HEK293 (cell line): ENCODE measurements at regions not wholly inside any gene's neighbourhood (a gene's known extent, or its start where the extent isn't known, plus 50 kb on each side); places are given as distances from the start of the nearest gene placed in this dataset.

Experiments used
- CTCF ChIA-PET: fragments of 350-600 bp; formaldehyde crosslinking; extraction: SDS; loops from one replicate; lab custom pipeline; 2021; ENCODE audit warnings: antibody characterized with exemption; lab: Yijun Ruan, JAX
- POLR2A ChIA-PET: fragments of 300-600 bp; formaldehyde crosslinking; extraction: SDS; loops from one replicate; lab custom pipeline; 2020; ENCODE audit warnings: antibody characterized with exemption, inconsistent platforms; lab: Yijun Ruan, JAX
- H3K27ac ChIP-seq: fragments of 200-500 bp; sonication (Bioruptor generic); 2 replicates; pipeline ENCODE4 v1.5.1; 2014; ENCODE audit warnings: low read depth, low read length, control low read depth, inconsistent platforms; ENCODE audit errors: extremely low read depth
- H3K36me3 ChIP-seq, 2 experiments: fragments of 200-500 bp in 1 of 2; sonication (Bioruptor generic) in 1 of 2; 1 replicate in 1 of 2; 2 replicates in 1 of 2; pipeline ENCODE4 v1.5.1; 2014 to 2017; ENCODE audit warnings: inconsistent platforms in 2 of 2, low read length in 2 of 2; ENCODE audit not compliant: control insufficient read depth in 2 of 2, insufficient read depth in 1 of 2
- H3K4me1 ChIP-seq: fragments of 200-500 bp; sonication (Bioruptor generic); 2 replicates; pipeline ENCODE4 v1.5.1; 2014; ENCODE audit warnings: mild to moderate bottlenecking, low read length, inconsistent platforms; ENCODE audit not compliant: control insufficient read depth, insufficient read depth
- H3K4me3 ChIP-seq: 2 replicates; pipeline ENCODE4 v1.5.1; 2011; ENCODE audit warnings: low read depth, mild to moderate bottlenecking, control low read depth, low read length, moderate library complexity
- H3K9me3 ChIP-seq: fragments of 200-500 bp; sonication (Bioruptor generic); 2 replicates; pipeline ENCODE4 v1.5.1; 2014; ENCODE audit warnings: low read depth, low read length, inconsistent platforms; ENCODE audit not compliant: control insufficient read depth, insufficient read depth
- GLI4 ChIP-seq: fragments of 450-650 bp; formaldehyde crosslinking; IDR thresholded peaks from 2 replicates; pipeline ENCODE4 v1.5.1; 2016; ENCODE audit warnings: missing biosample characterization, missing genetic modification characterization
- GLIS1 ChIP-seq: fragments of 450-650 bp; formaldehyde crosslinking; IDR thresholded peaks from 2 replicates; pipeline ENCODE4 v1.5.1; 2016; ENCODE audit warnings: missing biosample characterization, missing genetic modification characterization
- GLIS2 ChIP-seq: fragments of 450-650 bp; formaldehyde crosslinking; IDR thresholded peaks from 2 replicates; pipeline ENCODE4 v1.5.1; 2016; ENCODE audit warnings: missing biosample characterization, missing genetic modification characterization
- HOXA7 ChIP-seq: sonication (generic); formaldehyde crosslinking; IDR thresholded peaks from 2 replicates; pipeline ENCODE4 v1.8.1; 2022; ENCODE audit warnings: missing genetic modification reagents, borderline replicate concordance
- KLF16 ChIP-seq: fragments of 450-650 bp; formaldehyde crosslinking; IDR thresholded peaks from 2 replicates; pipeline ENCODE4 v1.5.1; 2017; ENCODE audit warnings: missing biosample characterization, missing genetic modification characterization
- MZF1 ChIP-seq: fragments of 450-650 bp; formaldehyde crosslinking; IDR thresholded peaks from 2 replicates; pipeline ENCODE4 v1.5.1; 2017; ENCODE audit warnings: missing biosample characterization, missing genetic modification characterization, borderline replicate concordance
- WT1 ChIP-seq: fragments of 450-650 bp; formaldehyde crosslinking; IDR thresholded peaks from 2 replicates; pipeline ENCODE4 v1.5.1; 2016; ENCODE audit warnings: missing biosample characterization, missing genetic modification characterization
- ZBTB20 ChIP-seq: fragments of 450-650 bp; formaldehyde crosslinking; IDR thresholded peaks from 2 replicates; pipeline ENCODE4 v1.5.1; 2016; ENCODE audit warnings: missing biosample characterization, missing genetic modification characterization
- ZBTB8A ChIP-seq: fragments of 450-650 bp; formaldehyde crosslinking; IDR thresholded peaks from 2 replicates; pipeline ENCODE4 v1.5.1; 2016; ENCODE audit warnings: missing biosample characterization, missing genetic modification characterization
- ZIC2 ChIP-seq: fragments of 450-650 bp; formaldehyde crosslinking; IDR thresholded peaks from 2 replicates; pipeline ENCODE4 v1.5.1; 2016; ENCODE audit warnings: missing biosample characterization, missing genetic modification characterization
- ZNF140 ChIP-seq: fragments of 450-650 bp; formaldehyde crosslinking; IDR thresholded peaks from 2 replicates; pipeline ENCODE4 v1.5.1; 2016; ENCODE audit warnings: missing biosample characterization, missing genetic modification characterization
- ZNF335 ChIP-seq: fragments of 450-650 bp; formaldehyde crosslinking; conservative IDR thresholded peaks from 2 replicates; pipeline ENCODE4 v1.5.1; 2016; ENCODE audit warnings: missing biosample characterization, missing genetic modification characterization
- ZNF354C ChIP-seq: fragments of 450-650 bp; formaldehyde crosslinking; IDR thresholded peaks from 2 replicates; pipeline ENCODE4 v1.5.1; 2016; ENCODE audit warnings: missing biosample characterization, missing genetic modification characterization, low read depth, borderline replicate concordance
- ZNF521 ChIP-seq: fragments of 450-650 bp; formaldehyde crosslinking; IDR thresholded peaks from 2 replicates; pipeline ENCODE4 v1.5.1; 2017; ENCODE audit warnings: missing biosample characterization, mild to moderate bottlenecking, missing genetic modification characterization
- ZNF623 ChIP-seq: fragments of 450-650 bp; formaldehyde crosslinking; IDR thresholded peaks from 2 replicates; pipeline ENCODE4 v1.5.1; 2016; ENCODE audit warnings: missing biosample characterization, missing genetic modification characterization
- ZNF654 ChIP-seq: fragments of 450-650 bp; formaldehyde crosslinking; IDR thresholded peaks from 2 replicates; pipeline ENCODE4 v1.5.1; 2016; ENCODE audit warnings: low read depth, missing biosample characterization, missing genetic modification characterization
- ZNF670 ChIP-seq: fragments of 450-650 bp; formaldehyde crosslinking; IDR thresholded peaks from 2 replicates; pipeline ENCODE4 v1.5.1; 2016; ENCODE audit warnings: missing biosample characterization, missing genetic modification characterization, low read depth
- TF ChIP-seq, protein P1 (sequence below): fragments of 450-650 bp; formaldehyde crosslinking; IDR thresholded peaks from 2 replicates; pipeline ENCODE4; 2016; ENCODE audit warnings: missing biosample characterization, missing genetic modification characterization
- TF ChIP-seq, protein P2 (sequence below): fragments of 450-650 bp; formaldehyde crosslinking; IDR thresholded peaks from 2 replicates; pipeline ENCODE4 v1.5.1; 2016; ENCODE audit warnings: missing biosample characterization, missing genetic modification characterization

DNA sequence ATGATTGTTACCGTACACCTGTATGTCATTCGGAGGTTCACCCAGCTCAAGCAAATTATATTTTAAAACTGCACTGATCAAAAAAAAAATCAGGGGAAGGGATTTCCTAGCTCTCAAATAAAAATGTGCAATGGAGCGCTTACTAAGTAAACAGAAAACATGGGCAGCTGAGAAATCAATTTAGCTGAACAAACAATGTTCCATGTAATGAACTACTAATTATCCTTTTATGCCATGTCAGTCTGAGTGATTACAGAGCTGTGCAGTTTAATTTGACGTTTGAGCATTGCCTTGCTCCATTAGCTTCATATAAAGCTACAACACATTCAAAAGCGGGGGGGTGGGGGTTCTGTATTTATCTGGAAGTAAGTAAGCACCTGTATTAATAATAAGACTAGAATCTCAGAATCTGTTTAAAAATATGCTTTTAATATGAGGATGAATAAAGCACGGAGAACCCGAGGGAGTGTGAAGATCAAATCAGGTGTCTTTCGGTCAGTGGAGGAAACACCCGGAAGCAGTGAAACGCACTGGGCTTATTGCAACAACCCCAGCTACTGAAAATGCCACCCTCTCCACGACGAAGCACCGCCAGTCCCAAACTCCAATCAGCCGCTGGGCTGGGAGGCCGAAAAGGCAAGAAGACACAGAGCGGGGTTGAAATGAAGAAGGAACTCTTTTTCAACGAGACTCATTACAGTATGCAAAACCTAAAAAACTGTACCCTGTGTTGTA lies 196.5 kb upstream of the ATP11B start (continued):
- TF ChIP-seq WT1 (tag by site-specific recombination), result peak; percentile 75
- no peak for TF ChIP-seq MZF1 (tag by site-specific recombination)
- no peak for TF ChIP-seq GLIS1 (tag by site-specific recombination)
- no peak for TF ChIP-seq HOXA7 (CRISPR knock-in tag)
- TF ChIP-seq GLI4 (tag by site-specific recombination), result no peak
- TF ChIP-seq KLF16, result no peak
- no peak for TF ChIP-seq ZNF670 (tag by site-specific recombination)

DNA sequence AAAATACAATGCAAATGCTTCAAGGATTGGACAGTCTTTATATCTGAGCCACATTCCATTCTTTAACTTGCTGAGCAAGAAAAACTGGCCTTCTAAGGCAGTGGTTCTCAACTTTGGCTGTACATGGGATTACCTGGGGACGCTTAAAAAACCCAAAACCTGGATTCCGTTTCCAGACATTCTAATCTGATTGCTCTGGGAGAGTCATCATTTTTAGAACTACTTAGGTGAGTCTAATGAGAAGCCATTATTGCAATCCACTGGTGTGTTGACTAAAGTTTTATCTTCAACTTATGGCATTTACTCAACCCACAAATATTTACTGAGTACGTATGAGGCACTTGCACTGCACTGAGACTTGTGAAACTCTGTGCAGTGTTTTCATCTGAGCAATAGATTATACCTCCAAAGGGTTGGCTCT lies 195.7 kb upstream of the ATP11B start:
- TF ChIP-seq ZNF654 (tag by site-specific recombination) (no peak), ZNF335 (tag by site-specific recombination) (no peak), GLIS2 (tag by site-specific recombination) (no peak), ZBTB20 (tag by site-specific recombination) (no peak), KLF16 (no peak), ZNF140 (tag by site-specific recombination) (no peak), ZNF623 (no peak), ZNF521 (tag by site-specific recombination) (no peak), ZBTB8A (tag by site-specific recombination) (no peak)
- TF ChIP-seq, protein P1, sequence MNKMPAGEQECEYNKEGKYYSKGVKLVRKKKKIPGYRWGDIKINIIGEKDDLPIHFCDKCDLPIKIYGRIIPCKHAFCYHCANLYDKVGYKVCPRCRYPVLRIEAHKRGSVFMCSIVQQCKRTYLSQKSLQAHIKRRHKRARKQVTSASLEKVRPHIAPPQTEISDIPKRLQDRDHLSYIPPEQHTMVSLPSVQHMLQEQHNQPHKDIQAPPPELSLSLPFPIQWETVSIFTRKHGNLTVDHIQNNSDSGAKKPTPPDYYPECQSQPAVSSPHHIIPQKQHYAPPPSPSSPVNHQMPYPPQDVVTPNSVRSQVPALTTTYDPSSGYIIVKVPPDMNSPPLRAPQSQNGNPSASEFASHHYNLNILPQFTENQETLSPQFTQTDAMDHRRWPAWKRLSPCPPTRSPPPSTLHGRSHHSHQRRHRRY, result no peak
- H3K27ac ChIP-seq, result no peak overlapping the region
- CTCF ChIA-PET, result no interaction called here

DNA sequence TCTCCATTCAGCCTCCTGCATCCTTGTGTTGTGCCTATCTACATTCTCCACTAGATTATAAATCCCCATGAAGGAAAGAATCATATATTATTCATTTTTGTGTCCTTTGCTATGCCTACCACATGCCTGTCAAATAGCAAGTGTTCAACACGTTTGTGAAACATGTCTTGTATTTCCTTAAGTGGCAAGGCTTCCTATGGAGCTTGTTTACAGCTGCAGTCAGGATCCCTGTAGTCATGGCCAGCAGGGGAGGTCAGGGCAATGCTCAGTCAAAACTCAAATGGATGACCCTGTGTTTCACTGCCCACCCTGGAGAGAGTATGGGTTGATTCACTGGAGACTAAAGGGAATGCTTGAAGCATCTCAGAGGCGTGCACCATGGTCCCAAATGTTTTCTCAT lies 191.7 kb upstream of the ATP11B start:
- Histone ChIP-seq H3K9me3 (no peaks in the 10 kb centered on the region), H3K36me3 (no peaks in the 10 kb centered on the region), H3K27ac (no peak overlapping the region), H3K4me3 (no peak overlapping the region), H3K4me1 (no peaks in the 10 kb centered on the region)
- CTCF ChIA-PET, result no interaction called here
- POLR2A ChIA-PET, result no interaction called here
- TF ChIP-seq ZNF354C (tag by site-specific recombination) (no peak), ZIC2 (tag by site-specific recombination) (peak; percentile 68)
- TF ChIP-seq, protein P2, sequence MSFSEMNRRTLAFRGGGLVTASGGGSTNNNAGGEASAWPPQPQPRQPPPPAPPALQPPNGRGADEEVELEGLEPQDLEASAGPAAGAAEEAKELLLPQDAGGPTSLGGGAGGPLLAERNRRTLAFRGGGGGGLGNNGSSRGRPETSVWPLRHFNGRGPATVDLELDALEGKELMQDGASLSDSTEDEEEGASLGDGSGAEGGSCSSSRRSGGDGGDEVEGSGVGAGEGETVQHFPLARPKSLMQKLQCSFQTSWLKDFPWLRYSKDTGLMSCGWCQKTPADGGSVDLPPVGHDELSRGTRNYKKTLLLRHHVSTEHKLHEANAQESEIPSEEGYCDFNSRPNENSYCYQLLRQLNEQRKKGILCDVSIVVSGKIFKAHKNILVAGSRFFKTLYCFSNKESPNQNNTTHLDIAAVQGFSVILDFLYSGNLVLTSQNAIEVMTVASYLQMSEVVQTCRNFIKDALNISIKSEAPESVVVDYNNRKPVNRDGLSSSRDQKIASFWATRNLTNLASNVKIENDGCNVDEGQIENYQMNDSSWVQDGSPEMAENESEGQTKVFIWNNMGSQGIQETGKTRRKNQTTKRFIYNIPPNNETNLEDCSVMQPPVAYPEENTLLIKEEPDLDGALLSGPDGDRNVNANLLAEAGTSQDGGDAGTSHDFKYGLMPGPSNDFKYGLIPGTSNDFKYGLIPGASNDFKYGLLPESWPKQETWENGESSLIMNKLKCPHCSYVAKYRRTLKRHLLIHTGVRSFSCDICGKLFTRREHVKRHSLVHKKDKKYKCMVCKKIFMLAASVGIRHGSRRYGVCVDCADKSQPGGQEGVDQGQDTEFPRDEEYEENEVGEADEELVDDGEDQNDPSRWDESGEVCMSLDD (tag by site-specific recombination), result no peak

More for the DNA sequence above, 195.7 kb upstream of the ATP11B start:
- H3K9me3 ChIP-seq, result no peaks in the 10 kb centered on the region
- POLR2A ChIA-PET, result no interaction called here
- H3K36me3 ChIP-seq, result no peaks in the 10 kb centered on the region
- peaks cover 3% of the 10 kb centered on the region; the same call in 1 of the 2 replicates for H3K4me1 ChIP-seq
- H3K4me3 ChIP-seq, result no peak overlapping the region
